K562 (cell line): ENCODE measurements at regions not wholly inside any gene's neighbourhood (a gene's known extent, or its start where the extent isn't known, plus 50 kb on each side); places are given as distances from the start of the nearest gene placed in this dataset.

Experiments
- ATAC-seq: fragments of 200-7000 bp; cut with Tn5 transposase; 3 replicates; pipeline ENCODE4 v1.9.1; 2020; ENCODE audit warnings: moderate library complexity
- BruUV-seq: library from RNA; stranded (reverse); fragments of 400-500 nt; replicated peaks from 2 replicates; lab custom pipeline; 2021; lab: Mats Ljungman, UMichigan
- CTCF ChIA-PET: fragments of 300-600 bp; formaldehyde crosslinking; extraction: SDS; loops from one replicate; lab custom pipeline; 2021; ENCODE audit warnings: low intra/inter-chr PET ratio; lab: Yijun Ruan, JAX
- POLR2A ChIA-PET: fragments of 300-600, 350-650 bp; sonication (Branson Sonifier 250); formaldehyde crosslinking; extraction: SDS; loops from one replicate; lab custom pipeline; 2021; ENCODE audit warnings: antibody characterized with exemption, inconsistent platforms; lab: Yijun Ruan, JAX
- DNase-seq, 4 experiments: peaks; one replicate each; pipeline versions ENCODE4 v3.0.0 to v3.0.0-alpha.2; 2011 to 2018; ENCODE audit warnings: low spot score in 3 of 4, mixed read lengths in 3 of 4; ENCODE audit errors: extremely low read depth in 1 of 4
- FAIRE-seq: peaks from 2 replicates; lab custom pipeline; 2011; peaks lifted over from hg19 to GRCh38; lab: Jason Lieb, UNC
- H2AFZ ChIP-seq: 2 replicates; pipeline ENCODE4 v1.6.0; 2011; ENCODE audit warnings: low read depth, low read length, control low read depth, inconsistent platforms
- H3K27ac ChIP-seq: fragments of 200-600 bp; 3 replicates; pipeline ENCODE4 v1.8.0; 2011; ENCODE audit warnings: low read depth, mild to moderate bottlenecking, control low read depth, inconsistent platforms, low read length, moderate library complexity, mixed read lengths; ENCODE audit errors: extremely low read depth
- H3K27me3 ChIP-seq, 2 experiments: fragments of 300-600 bp in 1 of 2; 2 replicates in 1 of 2; 3 replicates in 1 of 2; pipeline versions ENCODE4 v1.6.0 to v1.8.0; 2011; ENCODE audit warnings: inconsistent platforms in 2 of 2, low read length in 2 of 2, mild to moderate bottlenecking in 1 of 2, mixed read lengths in 1 of 2, moderate library complexity in 1 of 2; ENCODE audit not compliant: control insufficient read depth in 2 of 2, insufficient read depth in 2 of 2
- H3K36me3 ChIP-seq: fragments of 300-600 bp; 3 replicates; pipeline ENCODE4 v1.8.0; 2011; ENCODE audit warnings: mild to moderate bottlenecking, low read length, inconsistent platforms; ENCODE audit not compliant: control insufficient read depth, insufficient read depth
- H3K4me1 ChIP-seq, 2 experiments: fragments of 200-600 bp in 1 of 2; replicated peaks in 1 of 2; 2 replicates in 1 of 2; 3 replicates in 1 of 2; pipeline versions ENCODE4 v1.5.1 to v1.8.0; 2011; ENCODE audit warnings: inconsistent platforms in 2 of 2, low read length in 2 of 2, mild to moderate bottlenecking in 1 of 2, mixed read lengths in 1 of 2, moderate library complexity in 1 of 2; ENCODE audit not compliant: control insufficient read depth in 2 of 2, insufficient read depth in 2 of 2
- H3K4me2 ChIP-seq: 2 replicates; pipeline ENCODE4 v1.6.1; 2011; ENCODE audit warnings: low read length, control low read depth, inconsistent platforms, mixed read lengths; ENCODE audit not compliant: insufficient read depth
- H3K4me3 ChIP-seq: fragments of 200-600 bp; sonication (generic), shearing (Covaris generic); 2 replicates; pipeline ENCODE4 v1.5.1; 2016; ENCODE audit warnings: control low read depth, inconsistent platforms
- H3K79me2 ChIP-seq: fragments of 200-600 bp; 3 replicates; pipeline ENCODE4 v1.8.0; 2011; ENCODE audit warnings: low read length, inconsistent platforms; ENCODE audit not compliant: control insufficient read depth, insufficient read depth
- H3K9ac ChIP-seq, 2 experiments: 2 replicates each; pipeline versions ENCODE4 v1.6.0 to v1.6.1; 2011; ENCODE audit warnings: low read depth in 2 of 2, low read length in 2 of 2, control low read depth in 1 of 2, inconsistent platforms in 1 of 2, mild to moderate bottlenecking in 1 of 2, mixed read lengths in 1 of 2; ENCODE audit not compliant: insufficient read depth in 1 of 2
- H3K9me1 ChIP-seq: one replicate; pipeline ENCODE4 v1.6.0; 2011; ENCODE audit warnings: inconsistent platforms, mild to moderate bottlenecking, low read length, moderate library complexity; ENCODE audit not compliant: control insufficient read depth, insufficient read depth
- H3K9me3 ChIP-seq: replicated peaks from 2 replicates; pipeline ENCODE4 v1.5.1; 2011; ENCODE audit warnings: low read depth, low read length, inconsistent platforms; ENCODE audit not compliant: control insufficient read depth, insufficient read depth
- H4K20me1 ChIP-seq: replicated peaks from 2 replicates; pipeline ENCODE4 v1.6.1; 2011; ENCODE audit warnings: low read length, inconsistent platforms, mixed read lengths; ENCODE audit not compliant: control insufficient read depth, insufficient read depth
- HDAC2 ChIP-seq: fragments of 450-650 bp; IDR thresholded peaks from 2 replicates; pipeline ENCODE4 v1.6.1; 2016; ENCODE audit warnings: mild to moderate bottlenecking
- SNRNP70 ChIP-seq: fragments of 200-400 bp; formaldehyde crosslinking; optimal IDR thresholded peaks from 2 replicates; pipeline ENCODE3; 2017; ENCODE audit warnings: low read depth, low read length
- TARDBP ChIP-seq: fragments of 450-650 bp; IDR thresholded peaks from 2 replicates; pipeline ENCODE4 v1.6.1; 2016
- UBTF ChIP-seq, 2 experiments: IDR thresholded peaks; 2 replicates each; pipeline ENCODE4 v1.6.1; 2012; ENCODE audit warnings: improper control_type of control experiment in 2 of 2, low read depth in 2 of 2, low read length in 2 of 2, borderline replicate concordance in 1 of 2
- ZHX1 ChIP-seq: fragments of 150-350 bp; conservative IDR thresholded peaks from 2 replicates; pipeline ENCODE4 v1.6.1; 2014; ENCODE audit warnings: low read length
- WGBS: fragments of 100-300 bp; shearing (Covaris generic); methylation state at CpG from one replicate; pipeline ENCODE4 v1.1.6; 2016; ENCODE audit warnings: low coverage, mixed read lengths; ENCODE audit not compliant: insufficient coverage; ENCODE audit errors: missing lambda C conversion rate; 5-methylcytosine and 5-hydroxymethylcytosine counted together
- in situ Hi-C: fragments of 300-500 bp; cut with MboI; formaldehyde crosslinking; loops from 4 replicates; pipeline ENCODE4 v1.15.0; 2018; ENCODE audit warnings: inconsistent platforms, mixed read lengths
- intact Hi-C: fragments of 100-400 bp; cut with micrococcal nuclease; formaldehyde crosslinking; loops from 2 replicates; pipeline ENCODE4 v1.14.2; 2022
- TF ChIP-seq, protein P1 (sequence below): fragments of 250-450 bp; sonication (Bioruptor Pico); IDR thresholded peaks from 2 replicates; pipeline ENCODE4 v1.5.0; 2020; ENCODE audit warnings: mild to moderate bottlenecking
- TF ChIP-seq, protein P2 (sequence below), 3 experiments: IDR thresholded peaks in 2 of 3; conservative IDR thresholded peaks in 1 of 3; 2 replicates each; pipeline ENCODE4 v1.5.1; 2011 to 2012; ENCODE audit warnings: low read length in 3 of 3, mild to moderate bottlenecking in 3 of 3, control low read depth in 2 of 3, improper control_type of control experiment in 1 of 3, inconsistent platforms in 1 of 3, low read depth in 1 of 3, mixed read lengths in 1 of 3, moderate library complexity in 1 of 3; ENCODE audit not compliant: insufficient read depth in 2 of 3

DNA sequence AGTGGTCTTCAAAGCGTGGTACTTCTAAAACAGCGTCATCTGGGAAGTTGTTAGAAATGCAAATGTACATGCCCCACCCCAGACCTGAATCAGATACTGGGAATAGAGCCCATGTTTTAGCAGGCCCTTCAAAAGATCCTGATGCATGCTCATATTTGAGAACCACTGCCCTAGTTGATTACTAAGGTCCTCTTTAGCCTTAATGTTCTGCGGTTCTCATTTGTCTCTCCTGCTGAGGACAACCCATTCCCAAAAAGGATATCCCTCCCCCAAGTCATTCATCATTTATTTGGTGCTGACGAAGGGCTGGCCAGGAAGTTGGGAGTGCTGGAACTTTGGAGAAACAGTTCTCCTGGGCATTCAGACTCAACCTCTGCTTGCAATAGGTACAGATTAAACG, 92.4 kb upstream of the RALGPS2 start:
- FAIRE-seq (no peak), ATAC-seq (no peak), DNase-seq (no peak)
- H3K27ac ChIP-seq, result no peak overlapping the region
- no peak overlapping the region for H3K9ac ChIP-seq
- TF ChIP-seq SNRNP70 (no peak), UBTF (IDR thresholded peaks at IDR 0.05; ENCODE audit: borderline replicate concordance in 1 of 2, low read depth in 2 of 2, low read length in 2 of 2) (no peak), TARDBP (no peak), HDAC2 (no peak), ZHX1 (no peak)
- TF ChIP-seq, protein P1, sequence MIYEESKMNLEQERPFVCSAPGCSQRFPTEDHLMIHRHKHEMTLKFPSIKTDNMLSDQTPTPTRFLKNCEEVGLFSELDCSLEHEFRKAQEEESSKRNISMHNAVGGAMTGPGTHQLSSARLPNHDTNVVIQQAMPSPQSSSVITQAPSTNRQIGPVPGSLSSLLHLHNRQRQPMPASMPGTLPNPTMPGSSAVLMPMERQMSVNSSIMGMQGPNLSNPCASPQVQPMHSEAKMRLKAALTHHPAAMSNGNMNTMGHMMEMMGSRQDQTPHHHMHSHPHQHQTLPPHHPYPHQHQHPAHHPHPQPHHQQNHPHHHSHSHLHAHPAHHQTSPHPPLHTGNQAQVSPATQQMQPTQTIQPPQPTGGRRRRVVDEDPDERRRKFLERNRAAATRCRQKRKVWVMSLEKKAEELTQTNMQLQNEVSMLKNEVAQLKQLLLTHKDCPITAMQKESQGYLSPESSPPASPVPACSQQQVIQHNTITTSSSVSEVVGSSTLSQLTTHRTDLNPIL (CRISPR knock-in tag), result no peak
- TF ChIP-seq, protein P2, sequence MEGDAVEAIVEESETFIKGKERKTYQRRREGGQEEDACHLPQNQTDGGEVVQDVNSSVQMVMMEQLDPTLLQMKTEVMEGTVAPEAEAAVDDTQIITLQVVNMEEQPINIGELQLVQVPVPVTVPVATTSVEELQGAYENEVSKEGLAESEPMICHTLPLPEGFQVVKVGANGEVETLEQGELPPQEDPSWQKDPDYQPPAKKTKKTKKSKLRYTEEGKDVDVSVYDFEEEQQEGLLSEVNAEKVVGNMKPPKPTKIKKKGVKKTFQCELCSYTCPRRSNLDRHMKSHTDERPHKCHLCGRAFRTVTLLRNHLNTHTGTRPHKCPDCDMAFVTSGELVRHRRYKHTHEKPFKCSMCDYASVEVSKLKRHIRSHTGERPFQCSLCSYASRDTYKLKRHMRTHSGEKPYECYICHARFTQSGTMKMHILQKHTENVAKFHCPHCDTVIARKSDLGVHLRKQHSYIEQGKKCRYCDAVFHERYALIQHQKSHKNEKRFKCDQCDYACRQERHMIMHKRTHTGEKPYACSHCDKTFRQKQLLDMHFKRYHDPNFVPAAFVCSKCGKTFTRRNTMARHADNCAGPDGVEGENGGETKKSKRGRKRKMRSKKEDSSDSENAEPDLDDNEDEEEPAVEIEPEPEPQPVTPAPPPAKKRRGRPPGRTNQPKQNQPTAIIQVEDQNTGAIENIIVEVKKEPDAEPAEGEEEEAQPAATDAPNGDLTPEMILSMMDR (IDR thresholded peaks at IDR 0.05 in 2 of 3, conservative IDR thresholded peaks at IDR 0.05 in 1 of 3; ENCODE audit: insufficient read depth in 2 of 3, low read depth in 1 of 3, low read length in 3 of 3), result no peak
- no peaks in the 10 kb centered on the region for H3K36me3 ChIP-seq
- H2AFZ ChIP-seq, result no peak overlapping the region
- H3K4me2 ChIP-seq, result no peak overlapping the region
- in situ Hi-C loops, result no loop called here
- H3K79me2 ChIP-seq, result no peaks in the 10 kb centered on the region
- H3K9me1 ChIP-seq, result no peaks in the 10 kb centered on the region
- no peak overlapping the region for H3K4me3 ChIP-seq
- no TSS peak for BruUV-seq
- ChIA-PET CTCF (no interaction called here), POLR2A (no interaction called here)
- no peaks in the 10 kb centered on the region for H3K4me1 ChIP-seq
- no peaks in the 10 kb centered on the region for H4K20me1 ChIP-seq
- intact Hi-C loops, result no loop called here
- peaks cover 0 to 4% of the 10 kb centered on the region in 2 experiments; a peak in 1 of 5 replicates for H3K27me3 ChIP-seq
- WGBS, result 0% methylated on average over 5 of the region's 5 CpGs
- H3K9me3 ChIP-seq, result no peaks in the 10 kb centered on the region
